Right atrium auricular region (tissue), 2 donors: ENCODE measurements at regions not wholly inside any gene's neighbourhood (a gene's known extent, or its start where the extent isn't known, plus 50 kb on each side); places are given as distances from the start of the nearest gene placed in this dataset.

Experiments
- DNase-seq: peaks from one replicate; pipeline ENCODE4 v3.0.0-alpha.2; 2019; ENCODE audit warnings: low spot score
- H3K27ac ChIP-seq, 2 donors: fragments of 200-600 bp; sonication (generic); 1 replicate in 1 of 2; 2 replicates in 1 of 2; pipeline ENCODE4 v1.5.1; 2016 to 2019
- H3K27me3 ChIP-seq, 2 donors: fragments of 200-600 bp; sonication (generic); one replicate each; pipeline versions ENCODE4 v1.5.1 to v1.6.0; 2017 to 2019
- H3K36me3 ChIP-seq: fragments of 200-600 bp; sonication (generic); one replicate; pipeline ENCODE4 v1.5.1; 2016
- H3K4me1 ChIP-seq, 2 donors: fragments of 200-600 bp; sonication (generic); one replicate each; pipeline versions ENCODE4 v1.5.1 to v1.6.0; 2017 to 2019
- H3K4me3 ChIP-seq, 2 donors: fragments of 200-600 bp; sonication (generic); 1 replicate in 1 of 2; 2 replicates in 1 of 2; pipeline ENCODE4 v1.5.1; 2017 to 2019; ENCODE audit warnings: mild to moderate bottlenecking in 1 of 2, moderate library complexity in 1 of 2
- H3K9me3 ChIP-seq, 2 donors: fragments of 200-600 bp; sonication (generic); one replicate each; pipeline ENCODE4 v1.5.1; 2019
- CTCF ChIP-seq, 2 donors: fragments of 200-600 bp; sonication (generic); IDR thresholded peaks; one replicate each; pipeline ENCODE4 v1.5.1; 2019; ENCODE audit warnings: antibody characterized with exemption in 2 of 2

- no peak for DNase-seq
- no peaks in the 10 kb centered on the region for H3K9me3 ChIP-seq
- TF ChIP-seq CTCF (IDR thresholded peaks at IDR 0.05) = no peak
- H3K36me3 ChIP-seq = no peaks in the 10 kb centered on the region
- no peaks in the 10 kb centered on the region for H3K27me3 ChIP-seq
- H3K4me1 ChIP-seq = no peaks in the 10 kb centered on the region
- no peak overlapping the region for H3K27ac ChIP-seq
- H3K4me3 ChIP-seq = no peak overlapping the region
Measured at GRCh38 chr12:125243811-125244210, 178.6 kb downstream of the AACS start.

- Histone ChIP-seq H3K4me1 (no peaks in the 10 kb centered on the region), H3K27me3 (no peaks in the 10 kb centered on the region), H3K9me3 (no peaks in the 10 kb centered on the region), H3K4me3 (no peak overlapping the region), H3K36me3 (no peaks in the 10 kb centered on the region), H3K27ac (no peak overlapping the region)
- no peak for TF ChIP-seq CTCF (IDR thresholded peaks at IDR 0.05)
- DNase-seq = no peak
Measured at GRCh38 chr12:125244338-125244737, 179.1 kb downstream of the AACS start.

GRCh38 chr12:125245581-125246557 lies 180.6 kb downstream of the AACS start:
- no peak overlapping the region for H3K4me3 ChIP-seq
- no peaks in the 10 kb centered on the region for H3K9me3 ChIP-seq
- H3K4me1 ChIP-seq = no peaks in the 10 kb centered on the region
- H3K27me3 ChIP-seq = no peaks in the 10 kb centered on the region
- no peaks in the 10 kb centered on the region for H3K36me3 ChIP-seq
- no peak for DNase-seq
- no peak overlapping the region for H3K27ac ChIP-seq
- no peak for TF ChIP-seq CTCF (IDR thresholded peaks at IDR 0.05)

- DNase-seq = no peak
- Histone ChIP-seq H3K9me3 (no peaks in the 10 kb centered on the region), H3K4me1 (no peaks in the 10 kb centered on the region), H3K36me3 (no peaks in the 10 kb centered on the region), H3K4me3 (no peak overlapping the region), H3K27me3 (no peaks in the 10 kb centered on the region), H3K27ac (no peak overlapping the region)
- no peak for TF ChIP-seq CTCF (IDR thresholded peaks at IDR 0.05)
Measured at GRCh38 chr12:125247477-125247876, 182.2 kb downstream of the AACS start.

- DNase-seq = no peak
- no peak overlapping the region for H3K4me3 ChIP-seq
- no peaks in the 10 kb centered on the region for H3K27me3 ChIP-seq
- no peaks in the 10 kb centered on the region for H3K4me1 ChIP-seq
- no peaks in the 10 kb centered on the region for H3K36me3 ChIP-seq
- no peaks in the 10 kb centered on the region for H3K9me3 ChIP-seq
- H3K27ac ChIP-seq = no peak overlapping the region
- no peak for TF ChIP-seq CTCF (IDR thresholded peaks at IDR 0.05)
Measured at GRCh38 chr12:125249066-125249824, 184.0 kb downstream of the AACS start.
